Neuronal stem cell (in vitro differentiated cells): ENCODE measurements at regions not wholly inside any gene's neighbourhood (a gene's known extent, or its start where the extent isn't known, plus 50 kb on each side); places are given as distances from the start of the nearest gene placed in this dataset.
A peak's percentile ranks its signal among the peaks of the same experiment; 100 is the strongest.

Source experiments
- DNase-seq: peaks from one replicate; pipeline ENCODE4 v3.0.0-alpha.2; 2013; ENCODE audit warnings: low spot score
- H2AFZ ChIP-seq: one replicate; pipeline ENCODE4 v1.6.1; 2013; ENCODE audit warnings: mild to moderate bottlenecking, low read length, inconsistent platforms
- H2AK5ac ChIP-seq: 2 replicates; pipeline ENCODE4 v1.6.1; 2013; ENCODE audit warnings: low read depth, mild to moderate bottlenecking, inconsistent platforms, low read length, moderate library complexity, mixed read lengths
- H2BK120ac ChIP-seq: 2 replicates; pipeline ENCODE4 v1.6.1; 2013; ENCODE audit warnings: low read depth, mild to moderate bottlenecking, inconsistent platforms, low read length, moderate library complexity, mixed read lengths
- H2BK12ac ChIP-seq: one replicate; pipeline ENCODE4 v1.6.1; 2013; ENCODE audit warnings: low read length, inconsistent platforms
- H2BK15ac ChIP-seq: 2 replicates; pipeline ENCODE4 v1.6.1; 2013; ENCODE audit warnings: mild to moderate bottlenecking, low read length, inconsistent platforms, mixed read lengths
- H2BK5ac ChIP-seq: one replicate; pipeline ENCODE4 v1.6.1; 2013; ENCODE audit warnings: inconsistent platforms, mild to moderate bottlenecking, low read length, moderate library complexity
- H3K14ac ChIP-seq: one replicate; pipeline ENCODE4 v1.6.1; 2013; ENCODE audit warnings: low read length, inconsistent platforms
- H3K18ac ChIP-seq: 2 replicates; pipeline ENCODE4 v1.6.1; 2013; ENCODE audit warnings: low read length, inconsistent platforms
- H3K23ac ChIP-seq: 2 replicates; pipeline ENCODE4 v1.6.1; 2013; ENCODE audit warnings: low read depth, mild to moderate bottlenecking, mixed read lengths, low read length, inconsistent platforms; ENCODE audit not compliant: poor library complexity
- H3K27ac ChIP-seq: replicated peaks from 3 replicates; pipeline ENCODE4 v1.5.1; 2013; ENCODE audit warnings: low read length, inconsistent platforms
- H3K27me3 ChIP-seq, 3 experiments: 2 replicates each; pipeline ENCODE4 v1.6.1; 2013; ENCODE audit warnings: low read length in 3 of 3, mild to moderate bottlenecking in 2 of 3, inconsistent platforms in 1 of 3, low read depth in 1 of 3, mixed read lengths in 1 of 3, moderate library complexity in 1 of 3; ENCODE audit not compliant: control insufficient read depth in 3 of 3, insufficient read depth in 3 of 3
- H3K36me3 ChIP-seq, 2 donors: replicated peaks in 1 of 2; 2 replicates each; pipeline ENCODE4 v1.6.1; 2013; ENCODE audit warnings: low read length in 2 of 2; ENCODE audit not compliant: control insufficient read depth in 2 of 2, insufficient read depth in 2 of 2
- H3K4ac ChIP-seq: 2 replicates; pipeline ENCODE4 v1.6.1; 2013; ENCODE audit warnings: inconsistent platforms, mild to moderate bottlenecking, low read length, moderate library complexity
- H3K4me1 ChIP-seq, 2 donors: 1 replicate in 1 of 2; 2 replicates in 1 of 2; pipeline ENCODE4 v1.6.1; 2013; ENCODE audit warnings: low read length in 2 of 2, low read depth in 1 of 2; ENCODE audit not compliant: control insufficient read depth in 2 of 2, insufficient read depth in 1 of 2
- H3K4me2 ChIP-seq: one replicate; pipeline ENCODE4 v1.6.1; 2013; ENCODE audit warnings: mild to moderate bottlenecking, low read length, inconsistent platforms; ENCODE audit not compliant: insufficient read depth, poor library complexity, severe bottlenecking
- H3K4me3 ChIP-seq, 2 donors: 2 replicates each; pipeline ENCODE4 v1.5.1; 2013; ENCODE audit warnings: low read length in 2 of 2, mild to moderate bottlenecking in 2 of 2, inconsistent platforms in 1 of 2, moderate library complexity in 1 of 2
- H3K79me1 ChIP-seq: one replicate; pipeline ENCODE4 v1.6.1; 2013; ENCODE audit warnings: low read depth, mild to moderate bottlenecking, inconsistent platforms, low read length, moderate library complexity
- H3K9ac ChIP-seq: one replicate; pipeline ENCODE4 v1.6.1; 2013; ENCODE audit warnings: mild to moderate bottlenecking, low read depth, low read length, inconsistent platforms; ENCODE audit not compliant: poor library complexity
- H3K9me3 ChIP-seq, 2 donors: replicated peaks in 1 of 2; 2 replicates each; pipeline versions ENCODE3 to v1.6.1; 2013; ENCODE audit warnings: low read length in 2 of 2, mild to moderate bottlenecking in 2 of 2, inconsistent platforms in 1 of 2, low read depth in 1 of 2, mixed read lengths in 1 of 2, moderate library complexity in 1 of 2; ENCODE audit not compliant: control insufficient read depth in 2 of 2, insufficient read depth in 1 of 2
- H4K8ac ChIP-seq: one replicate; pipeline ENCODE4 v1.6.1; 2013; ENCODE audit warnings: low read depth, mild to moderate bottlenecking, inconsistent platforms, low read length, moderate library complexity
- H4K91ac ChIP-seq: one replicate; pipeline ENCODE4 v1.6.1; 2013; ENCODE audit warnings: low read length, low read depth, mild to moderate bottlenecking, inconsistent platforms; ENCODE audit not compliant: poor library complexity
- WGBS, 2 donors: extraction: QIAGEN DNeasy Blood & Tissue Kit; methylation state at CpG; one replicate each; pipeline ENCODE4 v1.1.7; 2013; ENCODE audit warnings: missing lambda C conversion rate in 2 of 2, mixed read lengths in 1 of 2; ENCODE audit not compliant: insufficient read length in 2 of 2, insufficient replicate concordance in 1 of 2; ENCODE audit errors: extremely low coverage in 2 of 2; 5-methylcytosine and 5-hydroxymethylcytosine counted together

GRCh38 chr3:81908561-81908960 lies 147.1 kb upstream of the GBE1 start:
- no peak overlapping the region for H2BK120ac ChIP-seq
- no peak overlapping the region for H3K4ac ChIP-seq
- H3K9ac ChIP-seq = no peak overlapping the region
- H3K18ac ChIP-seq = no peak overlapping the region
- no peak overlapping the region for H3K4me3 ChIP-seq
- H3K23ac ChIP-seq = no peak overlapping the region
- no peak overlapping the region for H2BK5ac ChIP-seq
- no peak overlapping the region for H4K8ac ChIP-seq
- no peak overlapping the region for H2AK5ac ChIP-seq
- no peak overlapping the region for H2BK12ac ChIP-seq
- H3K4me1 ChIP-seq = no peaks in the 10 kb centered on the region
- H3K36me3 ChIP-seq = no peaks in the 10 kb centered on the region
- no peak for DNase-seq
- H3K27me3 ChIP-seq = no peaks in the 10 kb centered on the region
- H3K27ac ChIP-seq = no peak overlapping the region
- H3K9me3 ChIP-seq = no peaks in the 10 kb centered on the region
- WGBS, 2 donors = no CpG with 5 or more reads among the region's 5 CpGs
- no peak overlapping the region for H3K4me2 ChIP-seq
- H2AFZ ChIP-seq = no peak overlapping the region
- no peak overlapping the region for H4K91ac ChIP-seq
- no peak overlapping the region for H2BK15ac ChIP-seq
- H3K79me1 ChIP-seq = no peaks in the 10 kb centered on the region
- H3K14ac ChIP-seq = no peak overlapping the region

GRCh38 chr3:81898336-81898735 lies 136.9 kb upstream of the GBE1 start:
- Histone ChIP-seq H3K27ac (no peak overlapping the region), H3K36me3 (no peaks in the 10 kb centered on the region), H3K9ac (no peak overlapping the region), H2BK120ac (no peak overlapping the region), H3K4ac (no peak overlapping the region), H3K27me3 (no peaks in the 10 kb centered on the region), H3K4me1 (no peaks in the 10 kb centered on the region), H3K18ac (no peak overlapping the region), H2BK12ac (no peak overlapping the region), H3K4me2 (no peak overlapping the region), H3K4me3 (no peak overlapping the region), H4K8ac (no peak overlapping the region), H3K9me3 (no peaks in the 10 kb centered on the region), H2BK5ac (no peak overlapping the region), H3K14ac (no peak overlapping the region), H3K79me1 (no peaks in the 10 kb centered on the region), H2AFZ (no peak overlapping the region), H3K23ac (no peak overlapping the region), H4K91ac (no peak overlapping the region), H2AK5ac (no peak overlapping the region), H2BK15ac (no peak overlapping the region)
- DNase-seq = no peak
- WGBS, 2 donors = no CpG with 5 or more reads among the region's 1 CpG

- Histone ChIP-seq H3K4me1 (peaks cover 5 to 9% of the 10 kb centered on the region in 2 donors), H2AFZ (no peak overlapping the region), H3K4me2 (no peak overlapping the region), H3K27me3 (no peaks in the 10 kb centered on the region), H3K14ac (no peak overlapping the region), H3K79me1 (no peaks in the 10 kb centered on the region), H4K91ac (no peak overlapping the region), H2AK5ac (no peak overlapping the region), H2BK15ac (peak overlapping the region; percentile 3), H2BK120ac (no peak overlapping the region), H2BK5ac (no peak overlapping the region), H3K9ac (no peak overlapping the region), H3K18ac (no peak overlapping the region), H4K8ac (no peak overlapping the region), H3K4me3 (no peak overlapping the region), H3K27ac (no peak overlapping the region), H3K36me3 (no peaks in the 10 kb centered on the region), H2BK12ac (no peak overlapping the region), H3K9me3 (no peaks in the 10 kb centered on the region), H3K23ac (no peak overlapping the region), H3K4ac (no peak overlapping the region)
- no peak for DNase-seq
- WGBS, 2 donors = no CpG with 5 or more reads among the region's 4 CpGs
Observed at GRCh38 chr3:81894598-81894997, 133.2 kb upstream of the GBE1 start.

- Histone ChIP-seq H3K9ac (no peak overlapping the region), H2AFZ (no peak overlapping the region), H4K8ac (no peak overlapping the region), H2BK120ac (no peak overlapping the region), H2AK5ac (no peak overlapping the region), H3K27ac (peak overlapping the region; percentile 5), H3K4me3 (no peak overlapping the region), H3K9me3 (no peaks in the 10 kb centered on the region), H3K79me1 (no peaks in the 10 kb centered on the region), H2BK5ac (no peak overlapping the region), H3K4me1 (peaks cover 5 to 9% of the 10 kb centered on the region in 2 donors), H3K36me3 (no peaks in the 10 kb centered on the region), H3K27me3 (no peaks in the 10 kb centered on the region), H4K91ac (no peak overlapping the region), H2BK15ac (no peak overlapping the region), H3K23ac (no peak overlapping the region), H3K4me2 (no peak overlapping the region), H3K14ac (no peak overlapping the region), H3K4ac (no peak overlapping the region), H2BK12ac (no peak overlapping the region), H3K18ac (no peak overlapping the region)
- DNase-seq = peak; percentile 45
- no CpG with 5 or more reads among the region's 8 CpGs for WGBS, 2 donors
Observed at GRCh38 chr3:81891055-81891895, 129.8 kb upstream of the GBE1 start.
